WERI-Rb-1 (cell line): ENCODE measurements at regions not wholly inside any gene's neighbourhood (a gene's known extent, or its start where the extent isn't known, plus 50 kb on each side); places are given as distances from the start of the nearest gene placed in this dataset.
"Not testable (repeated sequence)": the region's sequence is repeated elsewhere in the genome, so short reads cannot be mapped to it uniquely, and the experiment has no call there.

ENCODE experiments used
- DNase-seq: peaks from one replicate; pipeline ENCODE4 v3.0.0-alpha.2; 2020
- H3K27ac ChIP-seq: fragments of 250-450 bp; sonication (Bioruptor Pico); 2 replicates; pipeline ENCODE4 v1.5.1; 2020; ENCODE audit warnings: mild to moderate bottlenecking, moderate library complexity
- H3K27me3 ChIP-seq: fragments of 250-450 bp; sonication (Bioruptor Pico); 2 replicates; pipeline ENCODE4 v1.5.1; 2021; ENCODE audit warnings: mild to moderate bottlenecking, low read depth, moderate library complexity; ENCODE audit not compliant: insufficient read depth, severe bottlenecking
- H3K36me3 ChIP-seq: fragments of 250-450 bp; sonication (Bioruptor Pico); 2 replicates; pipeline ENCODE4 v1.5.1; 2020; ENCODE audit warnings: mild to moderate bottlenecking, moderate library complexity
- H3K4me3 ChIP-seq: 2 replicates; pipeline ENCODE4 v1.5.1; 2011; ENCODE audit warnings: low read depth, mild to moderate bottlenecking, control low read depth, low read length
- H3K9me3 ChIP-seq: fragments of 250-450 bp; sonication (Bioruptor Pico); 2 replicates; pipeline ENCODE4 v1.5.1; 2021; ENCODE audit warnings: mild to moderate bottlenecking, moderate library complexity; ENCODE audit not compliant: severe bottlenecking
- CTCF ChIP-seq: IDR thresholded peaks from 2 replicates; pipeline ENCODE4 v1.5.1; 2011; ENCODE audit warnings: low read depth, mild to moderate bottlenecking, control low read depth, inconsistent platforms, low read length

GRCh38 chr13:82976499-82976898 is 905.8 kb downstream of the SLITRK1 start:
- no peak for DNase-seq
- H3K36me3 ChIP-seq: no peaks in the 10 kb centered on the region
- H3K9me3 ChIP-seq: no peaks in the 10 kb centered on the region
- no peak for TF ChIP-seq CTCF
- H3K27me3 ChIP-seq: no peaks in the 10 kb centered on the region
- H3K27ac ChIP-seq: no peak overlapping the region
- H3K4me3 ChIP-seq: no peak overlapping the region

- no peak for DNase-seq
- H3K4me3 ChIP-seq: no peak overlapping the region
- TF ChIP-seq CTCF: no peak
Observed at GRCh38 chr13:82963226-82964099, 918.8 kb downstream of the SLITRK1 start.

GRCh38 chr13:82962397-82962796 is 919.9 kb downstream of the SLITRK1 start:
- no peak for TF ChIP-seq CTCF
- DNase-seq: no peak
- no peak overlapping the region for H3K27ac ChIP-seq

More at GRCh38 chr13:82963226-82964099, 918.8 kb downstream of the SLITRK1 start:
- H3K27ac ChIP-seq: no peak overlapping the region
- H3K27me3 ChIP-seq: no peaks in the 10 kb centered on the region
- H3K36me3 ChIP-seq: no peaks in the 10 kb centered on the region
- no peaks in the 10 kb centered on the region for H3K9me3 ChIP-seq

GRCh38 chr13:82961757-82962156 is 920.5 kb downstream of the SLITRK1 start:
- H3K27ac ChIP-seq: no peak overlapping the region
- no peaks in the 10 kb centered on the region for H3K36me3 ChIP-seq

More at GRCh38 chr13:82962397-82962796, 919.9 kb downstream of the SLITRK1 start:
- Histone ChIP-seq H3K36me3 (no peaks in the 10 kb centered on the region), H3K4me3 (no peak overlapping the region), H3K9me3 (no peaks in the 10 kb centered on the region), H3K27me3 (no peaks in the 10 kb centered on the region)

GRCh38 chr13:82952336-82952735 is 929.9 kb downstream of the SLITRK1 start:
- H3K36me3 ChIP-seq, H3K27me3 ChIP-seq, H3K27ac ChIP-seq, DNase-seq, H3K4me3 ChIP-seq, H3K9me3 ChIP-seq: not testable (repeated sequence)

More at GRCh38 chr13:82961757-82962156, 920.5 kb downstream of the SLITRK1 start:
- Histone ChIP-seq H3K9me3 (no peaks in the 10 kb centered on the region), H3K27me3 (no peaks in the 10 kb centered on the region), H3K4me3 (no peak overlapping the region)
- DNase-seq: no peak
- TF ChIP-seq CTCF: no peak

GRCh38 chr13:82947683-82948082 is 934.6 kb downstream of the SLITRK1 start:
- no peak for TF ChIP-seq CTCF
- Histone ChIP-seq H3K9me3 (no peaks in the 10 kb centered on the region), H3K27me3 (no peaks in the 10 kb centered on the region), H3K4me3 (no peak overlapping the region), H3K36me3 (no peaks in the 10 kb centered on the region), H3K27ac (no peak overlapping the region)
- DNase-seq: no peak
